ENCODE measurements at regions not wholly inside any gene's neighbourhood (a gene's known extent, or its start where the extent isn't known, plus 50 kb on each side); places are given as distances from the start of the nearest gene placed in this dataset.

- TF ChIP-seq CTCF (IDR thresholded peaks at IDR 0.05): no peak
- ATAC-seq (ENCODE audit: low FRiP score) (no peak), DNase-seq (ENCODE audit: low spot score) (no peak)
Measured at GRCh38 chr21:41578083-41578482, 70.1 kb upstream of the TMPRSS2 start.

GRCh38 chr21:41576013-41576615 is 68.2 kb upstream of the TMPRSS2 start:
- DNase-seq (ENCODE audit: low spot score) (no peak), ATAC-seq (ENCODE audit: low FRiP score) (no peak)
- TF ChIP-seq CTCF (IDR thresholded peaks at IDR 0.05): no peak

GRCh38 chr21:41573902-41574690 is 66.1 kb upstream of the TMPRSS2 start:
- DNase-seq (ENCODE audit: low spot score) (no peak), ATAC-seq (ENCODE audit: low FRiP score) (no peak)
- TF ChIP-seq CTCF (IDR thresholded peaks at IDR 0.05): no peak

- DNase-seq (ENCODE audit: low spot score) (no peak), ATAC-seq (ENCODE audit: low FRiP score) (no peak)
- TF ChIP-seq CTCF (IDR thresholded peaks at IDR 0.05): no peak
Measured at GRCh38 chr21:41571938-41572510, 64.1 kb upstream of the TMPRSS2 start.

GRCh38 chr21:41570791-41571355 is 62.9 kb upstream of the TMPRSS2 start:
- DNase-seq (ENCODE audit: low spot score): no peak
- TF ChIP-seq CTCF (IDR thresholded peaks at IDR 0.05): no peak

GRCh38 chr21:41568606-41569385 is 60.8 kb upstream of the TMPRSS2 start:
- TF ChIP-seq CTCF (IDR thresholded peaks at IDR 0.05): no peak
- DNase-seq (ENCODE audit: low spot score) (no peak), ATAC-seq (ENCODE audit: low FRiP score) (no peak)

More at GRCh38 chr21:41570791-41571355, 62.9 kb upstream of the TMPRSS2 start:
- ATAC-seq (ENCODE audit: low FRiP score): no peak

Measured in omental fat pad (tissue), 3 donors.